IPS DF 6.9 (cell line): ENCODE measurements at regions not wholly inside any gene's neighbourhood (a gene's known extent, or its start where the extent isn't known, plus 50 kb on each side); places are given as distances from the start of the nearest gene placed in this dataset.

Source experiments
- DNase-seq: peaks from one replicate; pipeline ENCODE4 v3.0.0-alpha.2; 2013; ENCODE audit warnings: low read depth, low spot score
- H3K27ac ChIP-seq: one replicate; pipeline ENCODE4 v1.5.1; 2013; ENCODE audit warnings: low read length, control low read depth
- H3K27me3 ChIP-seq: 2 replicates; pipeline ENCODE4 v1.6.1; 2013; ENCODE audit warnings: mild to moderate bottlenecking, low read length; ENCODE audit not compliant: control insufficient read depth, insufficient read depth
- H3K36me3 ChIP-seq: 2 replicates; pipeline ENCODE4 v1.6.1; 2013; ENCODE audit warnings: low read length; ENCODE audit not compliant: control insufficient read depth, insufficient read depth
- H3K4me1 ChIP-seq: 2 replicates; pipeline ENCODE4 v1.6.1; 2013; ENCODE audit warnings: low read length; ENCODE audit not compliant: control insufficient read depth, insufficient read depth
- H3K4me3 ChIP-seq: 2 replicates; pipeline ENCODE4 v1.5.1; 2013; ENCODE audit warnings: mild to moderate bottlenecking, low read length
- H3K9me3 ChIP-seq: 2 replicates; pipeline ENCODE4 v1.6.1; 2013; ENCODE audit warnings: low read length, inconsistent platforms; ENCODE audit not compliant: control insufficient read depth, insufficient read depth
- WGBS: extraction: QIAGEN DNeasy Blood & Tissue Kit; methylation state at CpG from one replicate; pipeline ENCODE4 v1.1.7; 2013; ENCODE audit warnings: mixed read lengths, missing lambda C conversion rate; ENCODE audit not compliant: insufficient read length, insufficient coverage; 5-methylcytosine and 5-hydroxymethylcytosine counted together

- peaks cover 4% of the 10 kb centered on the region; the same call in 1 of the 2 replicates for H3K4me1 ChIP-seq
- H3K27ac ChIP-seq: no peak overlapping the region
- no peaks in the 10 kb centered on the region for H3K36me3 ChIP-seq
- DNase-seq: no peak
- no CpG with 5 or more reads among the region's 9 CpGs for WGBS
- H3K27me3 ChIP-seq: no peaks in the 10 kb centered on the region
- H3K4me3 ChIP-seq: no peak overlapping the region
- H3K9me3 ChIP-seq: no peaks in the 10 kb centered on the region
These were observed 280.8 kb downstream of the ZEB1 start for GRCh38 chr10:31599626-31600504.

- no CpG with 5 or more reads among the region's 2 CpGs for WGBS
- Histone ChIP-seq H3K4me3 (no peak overlapping the region), H3K27me3 (no peaks in the 10 kb centered on the region)
These were observed 277.7 kb downstream of the ZEB1 start for GRCh38 chr10:31596765-31597164.

GRCh38 chr10:31595992-31596391 lies 277.0 kb downstream of the ZEB1 start:
- no peak for DNase-seq
- no peaks in the 10 kb centered on the region for H3K36me3 ChIP-seq
- H3K9me3 ChIP-seq: no peaks in the 10 kb centered on the region
- no peak overlapping the region for H3K4me3 ChIP-seq
- H3K4me1 ChIP-seq: peaks cover 4% of the 10 kb centered on the region; the same call in 1 of the 2 replicates
- H3K27me3 ChIP-seq: no peaks in the 10 kb centered on the region
- no peak overlapping the region for H3K27ac ChIP-seq
- no CpG with 5 or more reads among the region's 3 CpGs for WGBS

More at GRCh38 chr10:31596765-31597164, 277.7 kb downstream of the ZEB1 start:
- no peaks in the 10 kb centered on the region for H3K9me3 ChIP-seq
- peaks cover 4% of the 10 kb centered on the region; the same call in 1 of the 2 replicates for H3K4me1 ChIP-seq
- no peak for DNase-seq
- no peak overlapping the region for H3K27ac ChIP-seq
- no peaks in the 10 kb centered on the region for H3K36me3 ChIP-seq

GRCh38 chr10:31594347-31594873 lies 275.4 kb downstream of the ZEB1 start:
- no peak overlapping the region for H3K4me3 ChIP-seq
- H3K9me3 ChIP-seq: no peaks in the 10 kb centered on the region
- H3K27ac ChIP-seq: no peak overlapping the region
- no CpG with 5 or more reads among the region's 1 CpG for WGBS
- no peaks in the 10 kb centered on the region for H3K36me3 ChIP-seq
- H3K4me1 ChIP-seq: peaks cover 4% of the 10 kb centered on the region; the same call in 1 of the 2 replicates
- no peaks in the 10 kb centered on the region for H3K27me3 ChIP-seq
- no peak for DNase-seq

GRCh38 chr10:31593124-31593523 lies 274.1 kb downstream of the ZEB1 start:
- Histone ChIP-seq H3K36me3 (no peaks in the 10 kb centered on the region), H3K9me3 (no peaks in the 10 kb centered on the region), H3K27ac (no peak overlapping the region), H3K27me3 (no peaks in the 10 kb centered on the region), H3K4me3 (no peak overlapping the region), H3K4me1 (peaks cover 4% of the 10 kb centered on the region; the same call in 1 of the 2 replicates)
- no peak for DNase-seq
- WGBS: no CpG with 5 or more reads among the region's 2 CpGs

- DNase-seq: no peak
- Histone ChIP-seq H3K27me3 (no peaks in the 10 kb centered on the region), H3K4me3 (no peak overlapping the region), H3K9me3 (no peaks in the 10 kb centered on the region), H3K4me1 (peaks cover 4% of the 10 kb centered on the region; the same call in 1 of the 2 replicates), H3K36me3 (no peaks in the 10 kb centered on the region), H3K27ac (no peak overlapping the region)
These were observed 272.6 kb downstream of the ZEB1 start for GRCh38 chr10:31591569-31591968.

- Histone ChIP-seq H3K27me3 (no peaks in the 10 kb centered on the region), H3K27ac (no peak overlapping the region), H3K9me3 (no peaks in the 10 kb centered on the region), H3K36me3 (no peaks in the 10 kb centered on the region), H3K4me1 (peaks cover 4% of the 10 kb centered on the region; the same call in 1 of the 2 replicates), H3K4me3 (no peak overlapping the region)
- WGBS: no CpG with 5 or more reads among the region's 6 CpGs
- no peak for DNase-seq
These were observed 271.2 kb downstream of the ZEB1 start for GRCh38 chr10:31590023-31590800.

GRCh38 chr10:31587691-31588090 lies 268.7 kb downstream of the ZEB1 start:
- WGBS: no CpG with 5 or more reads among the region's 9 CpGs
- Histone ChIP-seq H3K9me3 (no peaks in the 10 kb centered on the region), H3K4me3 (no peak overlapping the region), H3K4me1 (no peaks in the 10 kb centered on the region), H3K27ac (no peak overlapping the region), H3K36me3 (no peaks in the 10 kb centered on the region), H3K27me3 (no peaks in the 10 kb centered on the region)
- no peak for DNase-seq

GRCh38 chr10:31586723-31587638 lies 268.0 kb downstream of the ZEB1 start:
- WGBS: no CpG with 5 or more reads among the region's 22 CpGs
- DNase-seq: no peak
- no peaks in the 10 kb centered on the region for H3K9me3 ChIP-seq

More at GRCh38 chr10:31586723-31587638, 268.0 kb downstream of the ZEB1 start:
- Histone ChIP-seq H3K36me3 (no peaks in the 10 kb centered on the region), H3K27me3 (no peaks in the 10 kb centered on the region), H3K4me1 (no peaks in the 10 kb centered on the region), H3K27ac (no peak overlapping the region), H3K4me3 (no peak overlapping the region)
